ENCODE measurements at regions not wholly inside any gene's neighbourhood (a gene's known extent, or its start where the extent isn't known, plus 50 kb on each side); places are given as distances from the start of the nearest gene placed in this dataset.

DNA sequence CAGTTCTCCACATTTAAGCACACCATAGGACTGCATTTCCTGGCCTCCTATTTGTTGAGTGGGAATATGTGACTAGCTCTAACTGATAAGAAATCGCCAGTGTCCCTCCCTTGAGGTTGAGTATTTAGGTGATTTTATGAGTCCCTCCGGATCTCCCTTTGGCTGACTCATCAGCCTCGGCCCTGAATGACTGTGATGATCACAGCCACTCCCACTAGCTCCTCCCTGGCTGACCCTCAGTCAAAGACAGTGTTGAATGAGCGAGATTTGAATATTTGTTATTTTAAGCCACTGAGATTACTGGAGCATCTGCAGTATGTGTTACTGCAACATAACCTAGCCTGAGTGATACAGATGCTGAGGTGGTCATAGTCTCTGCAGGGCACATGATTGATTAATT lies 515.3 kb downstream of the EPHB1 start:
- Histone ChIP-seq H4K20me1 (ENCODE audit: insufficient read depth, low read length) (no peaks in the 10 kb centered on the region), H2AFZ (ENCODE audit: low read length) (no peak overlapping the region), H3K4me3 (ENCODE audit: insufficient read depth, low read length) (no peak overlapping the region), H3K27ac (ENCODE audit: low read depth, low read length) (no peak overlapping the region), H3K79me2 (ENCODE audit: insufficient read depth, low read length) (no peaks in the 10 kb centered on the region), H3K9me3 (ENCODE audit: low read depth, low read length) (peaks cover 4% of the 10 kb centered on the region), H3K4me1 (ENCODE audit: insufficient read depth, low read length) (no peaks in the 10 kb centered on the region), H3K27me3 (ENCODE audit: insufficient read depth, low read length) (no peaks in the 10 kb centered on the region), H3K36me3 (ENCODE audit: insufficient read depth, low read length) (no peaks in the 10 kb centered on the region), H3K4me2 (ENCODE audit: insufficient read depth, low read length) (no peak overlapping the region)
- DNase-seq (ENCODE audit: insufficient read length, low spot score, missing footprints), result no peak
- TF ChIP-seq, protein P1, sequence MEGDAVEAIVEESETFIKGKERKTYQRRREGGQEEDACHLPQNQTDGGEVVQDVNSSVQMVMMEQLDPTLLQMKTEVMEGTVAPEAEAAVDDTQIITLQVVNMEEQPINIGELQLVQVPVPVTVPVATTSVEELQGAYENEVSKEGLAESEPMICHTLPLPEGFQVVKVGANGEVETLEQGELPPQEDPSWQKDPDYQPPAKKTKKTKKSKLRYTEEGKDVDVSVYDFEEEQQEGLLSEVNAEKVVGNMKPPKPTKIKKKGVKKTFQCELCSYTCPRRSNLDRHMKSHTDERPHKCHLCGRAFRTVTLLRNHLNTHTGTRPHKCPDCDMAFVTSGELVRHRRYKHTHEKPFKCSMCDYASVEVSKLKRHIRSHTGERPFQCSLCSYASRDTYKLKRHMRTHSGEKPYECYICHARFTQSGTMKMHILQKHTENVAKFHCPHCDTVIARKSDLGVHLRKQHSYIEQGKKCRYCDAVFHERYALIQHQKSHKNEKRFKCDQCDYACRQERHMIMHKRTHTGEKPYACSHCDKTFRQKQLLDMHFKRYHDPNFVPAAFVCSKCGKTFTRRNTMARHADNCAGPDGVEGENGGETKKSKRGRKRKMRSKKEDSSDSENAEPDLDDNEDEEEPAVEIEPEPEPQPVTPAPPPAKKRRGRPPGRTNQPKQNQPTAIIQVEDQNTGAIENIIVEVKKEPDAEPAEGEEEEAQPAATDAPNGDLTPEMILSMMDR (IDR thresholded peaks at IDR 0.05; ENCODE audit: extremely low read depth, low read depth, low read length), result no peak

DNA sequence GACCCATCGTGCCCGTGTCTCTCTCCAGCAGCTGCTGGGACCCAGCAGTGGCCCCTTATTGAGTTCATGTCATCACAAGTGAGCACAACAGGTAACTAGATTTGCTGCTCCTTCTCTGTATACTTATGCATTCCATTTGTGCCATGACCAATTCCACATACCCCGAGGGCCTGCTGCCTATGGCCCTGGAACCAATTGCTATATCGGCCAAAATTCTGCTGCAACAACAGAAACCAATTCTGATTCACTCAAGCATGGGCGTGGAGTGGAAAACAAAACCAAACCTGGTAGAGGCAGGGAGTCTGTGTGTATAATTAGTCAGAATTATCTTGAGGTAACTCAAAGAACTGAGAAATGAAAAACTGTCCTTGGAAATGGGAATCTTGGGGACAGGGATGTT lies 516.6 kb downstream of the EPHB1 start:
- Histone ChIP-seq H3K27ac (ENCODE audit: low read depth, low read length) (no peak overlapping the region), H3K4me3 (ENCODE audit: insufficient read depth, low read length) (no peak overlapping the region), H3K27me3 (ENCODE audit: insufficient read depth, low read length) (no peaks in the 10 kb centered on the region), H3K79me2 (ENCODE audit: insufficient read depth, low read length) (no peaks in the 10 kb centered on the region), H3K9me3 (ENCODE audit: low read depth, low read length) (no peaks in the 10 kb centered on the region), H3K4me1 (ENCODE audit: insufficient read depth, low read length) (no peaks in the 10 kb centered on the region), H3K36me3 (ENCODE audit: insufficient read depth, low read length) (no peaks in the 10 kb centered on the region), H3K4me2 (ENCODE audit: insufficient read depth, low read length) (no peak overlapping the region), H4K20me1 (ENCODE audit: insufficient read depth, low read length) (no peaks in the 10 kb centered on the region), H2AFZ (ENCODE audit: low read length) (no peak overlapping the region)
- TF ChIP-seq, protein P1 (IDR thresholded peaks at IDR 0.05; ENCODE audit: extremely low read depth, low read depth, low read length), result no peak
- no peak for DNase-seq (ENCODE audit: insufficient read length, low spot score, missing footprints)

DNA sequence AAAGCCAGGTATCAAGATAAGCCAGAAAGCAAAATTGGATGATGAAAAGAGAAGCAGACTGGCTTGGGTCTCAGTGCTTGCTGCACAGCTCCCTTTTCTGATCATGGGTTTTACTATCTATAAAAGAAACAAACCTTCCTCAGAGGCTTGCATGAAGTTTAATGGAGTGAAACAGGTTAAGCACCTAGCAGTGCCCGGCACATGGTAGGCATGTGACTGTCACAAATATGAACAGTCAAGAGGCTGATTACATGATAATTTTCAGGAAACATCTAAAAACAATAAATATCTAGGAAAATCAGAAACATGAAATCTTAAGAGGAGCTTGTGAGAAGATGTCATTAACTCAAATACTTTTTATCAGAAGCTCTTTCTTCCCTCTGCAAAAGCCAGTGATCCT lies 519.2 kb downstream of the EPHB1 start:
- no peak for DNase-seq (ENCODE audit: insufficient read length, low spot score, missing footprints)
- Histone ChIP-seq H3K36me3 (ENCODE audit: insufficient read depth, low read length) (no peaks in the 10 kb centered on the region), H3K4me1 (ENCODE audit: insufficient read depth, low read length) (no peaks in the 10 kb centered on the region), H3K27ac (ENCODE audit: low read depth, low read length) (no peak overlapping the region), H3K79me2 (ENCODE audit: insufficient read depth, low read length) (no peaks in the 10 kb centered on the region), H3K9me3 (ENCODE audit: low read depth, low read length) (no peaks in the 10 kb centered on the region), H3K4me3 (ENCODE audit: insufficient read depth, low read length) (no peak overlapping the region), H4K20me1 (ENCODE audit: insufficient read depth, low read length) (no peaks in the 10 kb centered on the region), H3K27me3 (ENCODE audit: insufficient read depth, low read length) (no peaks in the 10 kb centered on the region), H3K4me2 (ENCODE audit: insufficient read depth, low read length) (no peak overlapping the region), H2AFZ (ENCODE audit: low read length) (no peak overlapping the region)
- TF ChIP-seq, protein P1 (IDR thresholded peaks at IDR 0.05; ENCODE audit: extremely low read depth, low read depth, low read length), result no peak

DNA sequence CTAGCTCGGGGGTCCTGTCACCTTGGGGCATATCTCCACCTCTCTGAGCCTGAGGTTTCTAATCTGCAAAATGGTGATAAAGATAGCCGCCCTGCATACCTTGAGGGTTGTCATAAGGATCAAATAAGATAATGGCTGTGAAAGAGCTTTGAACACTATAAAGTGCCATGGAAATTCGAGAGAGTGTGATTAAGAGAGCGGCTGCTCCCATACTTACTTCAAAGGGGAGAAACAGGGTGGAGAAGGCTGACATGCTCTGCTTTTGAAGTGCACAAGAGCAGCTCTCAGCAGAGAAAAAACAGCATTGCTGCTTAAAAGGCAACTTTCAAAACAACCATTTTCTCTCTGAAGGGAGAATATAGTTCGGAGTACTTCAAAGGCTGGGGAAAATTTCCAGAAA lies 529.2 kb downstream of the EPHB1 start:
- no peaks in the 10 kb centered on the region for H3K79me2 ChIP-seq (ENCODE audit: insufficient read depth, low read length)
- no peaks in the 10 kb centered on the region for H4K20me1 ChIP-seq (ENCODE audit: insufficient read depth, low read length)
- DNase-seq (ENCODE audit: insufficient read length, low spot score, missing footprints), result no peak
- no peaks in the 10 kb centered on the region for H3K4me1 ChIP-seq (ENCODE audit: insufficient read depth, low read length)
- H3K4me2 ChIP-seq (ENCODE audit: insufficient read depth, low read length), result no peak overlapping the region
- TF ChIP-seq, protein P1 (IDR thresholded peaks at IDR 0.05; ENCODE audit: extremely low read depth, low read depth, low read length), result no peak
- H2AFZ ChIP-seq (ENCODE audit: low read length), result no peak overlapping the region
- H3K9me3 ChIP-seq (ENCODE audit: low read depth, low read length), result no peaks in the 10 kb centered on the region
- no peaks in the 10 kb centered on the region for H3K27me3 ChIP-seq (ENCODE audit: insufficient read depth, low read length)
- H3K36me3 ChIP-seq (ENCODE audit: insufficient read depth, low read length), result no peaks in the 10 kb centered on the region
- H3K27ac ChIP-seq (ENCODE audit: low read depth, low read length), result no peak overlapping the region
- H3K4me3 ChIP-seq (ENCODE audit: insufficient read depth, low read length), result no peak overlapping the region
